Liver (tissue), 8 donors: ENCODE measurements at regions not wholly inside any gene's neighbourhood (a gene's known extent, or its start where the extent isn't known, plus 50 kb on each side); places are given as distances from the start of the nearest gene placed in this dataset.

Source experiments
- DNase-seq: peaks from one replicate; pipeline ENCODE4 v3.0.0-alpha.2; 2017; ENCODE audit warnings: low spot score
- H3K27ac ChIP-seq, 2 donors: one replicate each; pipeline ENCODE4 v1.7.0; 2013; ENCODE audit warnings: inconsistent platforms in 2 of 2, low read length in 2 of 2, control low read depth in 1 of 2, low read depth in 1 of 2, mild to moderate bottlenecking in 1 of 2
- H3K27me3 ChIP-seq, 4 donors: one replicate each; pipeline versions ENCODE4 v1.6.1 to v1.7.0; 2013; ENCODE audit warnings: low read length in 3 of 4, inconsistent platforms in 1 of 4, mild to moderate bottlenecking in 1 of 4, moderate library complexity in 1 of 4; ENCODE audit not compliant: control insufficient read depth in 4 of 4, insufficient read depth in 4 of 4
- H3K36me3 ChIP-seq, 4 donors: one replicate each; pipeline versions ENCODE4 v1.6.1 to v1.7.0; 2013; ENCODE audit warnings: low read length in 3 of 4, mild to moderate bottlenecking in 3 of 4, low read depth in 1 of 4, moderate library complexity in 1 of 4; ENCODE audit not compliant: control insufficient read depth in 4 of 4, insufficient read depth in 3 of 4
- H3K4me1 ChIP-seq, 4 donors: one replicate each; pipeline versions ENCODE4 v1.6.1 to v1.7.0; 2013; ENCODE audit warnings: low read length in 3 of 4, mild to moderate bottlenecking in 3 of 4, moderate library complexity in 1 of 4; ENCODE audit not compliant: control insufficient read depth in 4 of 4, insufficient read depth in 4 of 4
- H3K4me3 ChIP-seq, 3 donors: one replicate each; pipeline versions ENCODE4 v1.6.1 to v1.7.0; 2013; ENCODE audit warnings: low read length in 3 of 3, control low read depth in 1 of 3, low read depth in 1 of 3, mild to moderate bottlenecking in 1 of 3
- H3K9ac ChIP-seq, 2 donors: one replicate each; pipeline ENCODE4 v1.7.0; 2013; ENCODE audit warnings: low read length in 2 of 2, mild to moderate bottlenecking in 2 of 2, moderate library complexity in 2 of 2, control low read depth in 1 of 2, low read depth in 1 of 2
- H3K9me3 ChIP-seq, 4 donors: one replicate each; pipeline versions ENCODE4 v1.6.1 to v1.7.0; 2013; ENCODE audit warnings: low read length in 3 of 4; ENCODE audit not compliant: control insufficient read depth in 4 of 4
- ATF3 ChIP-seq: IDR thresholded peaks from 2 replicates; pipeline ENCODE4 v1.6.1; 2016; ENCODE audit warnings: antibody characterized with exemption
- CTCF ChIP-seq: fragments of 150-350 bp; IDR thresholded peaks from 2 replicates; pipeline ENCODE4 v1.5.1; 2017; ENCODE audit warnings: improper control_type of control experiment, low read depth, low read length; ENCODE audit not compliant: missing input control
- EGR1 ChIP-seq, 2 donors: IDR thresholded peaks; 2 replicates each; pipeline ENCODE4 v1.6.1; 2016 to 2018; ENCODE audit warnings: antibody characterized with exemption in 2 of 2, low read depth in 2 of 2
- FOXA1 ChIP-seq: IDR thresholded peaks from 2 replicates; pipeline ENCODE4 v1.6.1; 2016; ENCODE audit warnings: antibody characterized with exemption
- FOXA2 ChIP-seq: IDR thresholded peaks from 2 replicates; pipeline ENCODE4 v1.6.1; 2016; ENCODE audit warnings: antibody characterized with exemption
- GABPA ChIP-seq, 2 donors: IDR thresholded peaks in 1 of 2; conservative IDR thresholded peaks in 1 of 2; 2 replicates each; pipeline ENCODE4 v1.6.1; 2016; ENCODE audit warnings: antibody characterized with exemption in 2 of 2, mild to moderate bottlenecking in 1 of 2, moderate library complexity in 1 of 2
- HNF4A ChIP-seq, 2 donors: conservative IDR thresholded peaks; 2 replicates each; pipeline ENCODE4 v1.6.1; 2016; ENCODE audit warnings: antibody characterized with exemption in 2 of 2, mild to moderate bottlenecking in 2 of 2
- HNF4G ChIP-seq: IDR thresholded peaks from 2 replicates; pipeline ENCODE4 v1.6.1; 2016; ENCODE audit warnings: antibody characterized with exemption
- JUND ChIP-seq, 2 donors: IDR thresholded peaks; 2 replicates each; pipeline ENCODE4 v1.6.1; 2016; ENCODE audit warnings: antibody characterized with exemption in 2 of 2
- MAX ChIP-seq: IDR thresholded peaks from 2 replicates; pipeline ENCODE4 v1.6.1; 2016; ENCODE audit warnings: antibody characterized with exemption
- NR2F2 ChIP-seq: IDR thresholded peaks from 2 replicates; pipeline ENCODE4 v1.6.1; 2016; ENCODE audit warnings: antibody characterized with exemption
- RAD21 ChIP-seq, 2 donors: IDR thresholded peaks; 2 replicates each; pipeline ENCODE4 v1.6.1; 2016; ENCODE audit warnings: antibody characterized with exemption in 2 of 2, mild to moderate bottlenecking in 2 of 2
- REST ChIP-seq: IDR thresholded peaks from 2 replicates; pipeline ENCODE4 v1.6.1; 2016; ENCODE audit warnings: antibody characterized with exemption, mild to moderate bottlenecking
- RXRA ChIP-seq, 2 donors: IDR thresholded peaks; 2 replicates each; pipeline ENCODE4 v1.6.1; 2017 to 2018; ENCODE audit warnings: antibody characterized with exemption in 2 of 2, mild to moderate bottlenecking in 1 of 2
- SP1 ChIP-seq: IDR thresholded peaks from 2 replicates; pipeline ENCODE4 v1.6.1; 2018; ENCODE audit warnings: antibody characterized with exemption, mild to moderate bottlenecking
- TAF1 ChIP-seq: conservative IDR thresholded peaks from 2 replicates; pipeline ENCODE4 v1.6.1; 2016; ENCODE audit warnings: antibody characterized with exemption, mild to moderate bottlenecking
- YY1 ChIP-seq: IDR thresholded peaks from 2 replicates; pipeline ENCODE4 v1.6.1; 2016; ENCODE audit warnings: antibody characterized with exemption, mild to moderate bottlenecking
- ZBTB33 ChIP-seq: IDR thresholded peaks from 2 replicates; pipeline ENCODE4 v1.6.1; 2016; ENCODE audit warnings: antibody characterized with exemption
- WGBS: extraction: QIAGEN DNeasy Blood & Tissue Kit; methylation state at CpG from one replicate; pipeline ENCODE4 v1.1.7; 2013; 5-methylcytosine and 5-hydroxymethylcytosine counted together
- donor health status: healthy.
- donor health status: healthy.
- donor health status: healthy.
- donor health status: healthy.
- donor health status: healthy.

- no peaks in the 10 kb centered on the region for H3K36me3 ChIP-seq
- H3K9me3 ChIP-seq: peaks cover 0 to 2% (median 0%) of the 10 kb centered on the region in 4 donors
- no peaks in the 10 kb centered on the region for H3K4me1 ChIP-seq
- 91% methylated on average over 19 of the region's 19 CpGs for WGBS
- no peak overlapping the region for H3K4me3 ChIP-seq
- H3K27ac ChIP-seq: no peak overlapping the region
- TF ChIP-seq RAD21 (IDR thresholded peaks at IDR 0.05): no peak
- no peak for TF ChIP-seq RXRA (IDR thresholded peaks at IDR 0.05)
- no peak for TF ChIP-seq YY1
- no peak for TF ChIP-seq JUND (IDR thresholded peaks at IDR 0.05)
- no peak for TF ChIP-seq GABPA (IDR thresholded peaks at IDR 0.05 in 1 of 2, conservative IDR thresholded peaks at IDR 0.05 in 1 of 2)
- no peak for TF ChIP-seq NR2F2
- no peak for TF ChIP-seq MAX
- no peak for TF ChIP-seq HNF4A (conservative IDR thresholded peaks at IDR 0.05)
- TF ChIP-seq REST: no peak
- no peak for TF ChIP-seq FOXA1
- no peak for TF ChIP-seq SP1
- TF ChIP-seq ZBTB33: no peak
- no peak for TF ChIP-seq FOXA2
- TF ChIP-seq HNF4G: no peak
- TF ChIP-seq CTCF: no peak
- no peak for TF ChIP-seq ATF3
- TF ChIP-seq EGR1 (IDR thresholded peaks at IDR 0.05; ENCODE audit: low read depth in 2 of 2): no peak
- no peak for TF ChIP-seq TAF1
- no peak overlapping the region for H3K9ac ChIP-seq
- DNase-seq: no peak
- no peaks in the 10 kb centered on the region for H3K27me3 ChIP-seq
These were observed 216.9 kb upstream of the ALG10B start for GRCh38 chr12:38099686-38100085.
